ENCODE measurements at regions not wholly inside any gene's neighbourhood (a gene's known extent, or its start where the extent isn't known, plus 50 kb on each side); places are given as distances from the start of the nearest gene placed in this dataset.
"Not testable (repeated sequence)": the region's sequence is repeated elsewhere in the genome, so short reads cannot be mapped to it uniquely, and the experiment has no call there.

DNA sequence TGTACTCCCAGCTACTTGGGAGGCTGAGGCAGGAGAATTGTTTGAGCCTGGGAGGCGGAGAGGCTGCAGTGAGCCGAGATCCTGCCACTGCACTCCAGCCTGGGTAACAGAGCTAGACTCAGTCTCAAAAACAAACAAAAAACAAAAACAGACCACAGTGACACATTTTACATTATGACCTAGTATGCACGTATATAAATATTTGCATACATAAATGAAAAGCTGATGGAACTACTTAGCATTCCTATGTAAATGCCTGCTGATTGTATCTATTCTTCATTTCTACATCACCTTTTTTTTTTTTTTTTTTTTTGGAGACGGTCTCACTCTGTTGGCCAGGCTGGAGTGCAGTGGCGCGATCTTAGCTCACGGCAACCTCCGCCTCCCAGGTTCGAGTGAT, 116.6 kb upstream of the PRKX start:
- DNase-seq (ENCODE audit: low spot score); H3K36me3 Mint-ChIP-seq (ENCODE audit: low read depth); H3K27me3 Mint-ChIP-seq (ENCODE audit: low read depth); H3K27ac Mint-ChIP-seq; H3K9me3 Mint-ChIP-seq; H3K4me1 Mint-ChIP-seq (ENCODE audit: low read depth); H3K4me3 Mint-ChIP-seq (ENCODE audit: low read depth); intact Hi-C loops (cut with micrococcal nuclease): not testable (repeated sequence)

- H3K4me3 Mint-ChIP-seq (ENCODE audit: low read depth); H3K9me3 Mint-ChIP-seq; DNase-seq (ENCODE audit: low spot score); H3K27me3 Mint-ChIP-seq (ENCODE audit: low read depth); H3K27ac Mint-ChIP-seq; intact Hi-C loops (cut with micrococcal nuclease); H3K36me3 Mint-ChIP-seq (ENCODE audit: low read depth); H3K4me1 Mint-ChIP-seq (ENCODE audit: low read depth): not testable (repeated sequence)
These were observed 115.6 kb upstream of the PRKX start for GRCh38 chrX:3829041-3829531.

- intact Hi-C loops (cut with micrococcal nuclease); DNase-seq (ENCODE audit: low spot score); H3K36me3 Mint-ChIP-seq (ENCODE audit: low read depth); H3K9me3 Mint-ChIP-seq; H3K27me3 Mint-ChIP-seq (ENCODE audit: low read depth); H3K27ac Mint-ChIP-seq; H3K4me3 Mint-ChIP-seq (ENCODE audit: low read depth); H3K4me1 Mint-ChIP-seq (ENCODE audit: low read depth): not testable (repeated sequence)
These were observed 115.1 kb upstream of the PRKX start for GRCh38 chrX:3828378-3829040.

- DNase-seq (ENCODE audit: low spot score); H3K27me3 Mint-ChIP-seq (ENCODE audit: low read depth); H3K9me3 Mint-ChIP-seq; H3K4me1 Mint-ChIP-seq (ENCODE audit: low read depth); H3K4me3 Mint-ChIP-seq (ENCODE audit: low read depth); intact Hi-C loops (cut with micrococcal nuclease); H3K27ac Mint-ChIP-seq: not testable (repeated sequence)
- H3K36me3 Mint-ChIP-seq (ENCODE audit: low read depth) = peaks cover 25% of the 10 kb centered on the region
These were observed 110.6 kb upstream of the PRKX start for GRCh38 chrX:3824008-3824407.

- Mint-ChIP-seq H3K9me3 (no peaks in the 10 kb centered on the region), H3K4me3 (ENCODE audit: low read depth) (no peak overlapping the region), H3K27me3 (ENCODE audit: low read depth) (no peaks in the 10 kb centered on the region), H3K36me3 (ENCODE audit: low read depth) (peaks cover 35% of the 10 kb centered on the region), H3K4me1 (ENCODE audit: low read depth) (peaks cover 6% of the 10 kb centered on the region), H3K27ac (peak overlapping the region; percentile 12)
- DNase-seq (ENCODE audit: low spot score) = no peak
- intact Hi-C loops (cut with micrococcal nuclease) = no loop called here
These were observed 106.7 kb upstream of the PRKX start for GRCh38 chrX:3820167-3820566.

DNA sequence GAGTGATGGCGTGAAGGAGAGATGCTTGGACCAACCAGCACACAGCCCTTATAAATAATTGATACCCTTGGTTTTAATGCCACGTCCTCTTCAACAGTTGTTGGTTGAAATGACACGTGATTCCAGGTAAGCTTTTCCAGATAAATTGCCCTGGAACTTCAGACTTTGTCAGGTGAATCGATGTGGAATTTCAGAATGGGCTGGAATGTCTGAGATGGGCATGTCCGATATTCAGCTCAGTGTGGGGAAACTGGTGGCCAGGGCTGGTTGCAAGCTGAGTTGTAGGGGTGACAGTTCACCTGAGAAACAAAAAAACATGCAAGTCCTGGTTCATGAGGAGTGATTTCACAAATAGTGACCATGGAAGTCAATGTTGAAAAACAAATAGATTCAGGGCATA, 104.0 kb upstream of the PRKX start:
- H3K4me3 Mint-ChIP-seq (ENCODE audit: low read depth); intact Hi-C loops (cut with micrococcal nuclease); H3K9me3 Mint-ChIP-seq; DNase-seq (ENCODE audit: low spot score); H3K27ac Mint-ChIP-seq; H3K4me1 Mint-ChIP-seq (ENCODE audit: low read depth); H3K27me3 Mint-ChIP-seq (ENCODE audit: low read depth): not testable (repeated sequence)
- peaks cover 27% of the 10 kb centered on the region for H3K36me3 Mint-ChIP-seq (ENCODE audit: low read depth)

DNA sequence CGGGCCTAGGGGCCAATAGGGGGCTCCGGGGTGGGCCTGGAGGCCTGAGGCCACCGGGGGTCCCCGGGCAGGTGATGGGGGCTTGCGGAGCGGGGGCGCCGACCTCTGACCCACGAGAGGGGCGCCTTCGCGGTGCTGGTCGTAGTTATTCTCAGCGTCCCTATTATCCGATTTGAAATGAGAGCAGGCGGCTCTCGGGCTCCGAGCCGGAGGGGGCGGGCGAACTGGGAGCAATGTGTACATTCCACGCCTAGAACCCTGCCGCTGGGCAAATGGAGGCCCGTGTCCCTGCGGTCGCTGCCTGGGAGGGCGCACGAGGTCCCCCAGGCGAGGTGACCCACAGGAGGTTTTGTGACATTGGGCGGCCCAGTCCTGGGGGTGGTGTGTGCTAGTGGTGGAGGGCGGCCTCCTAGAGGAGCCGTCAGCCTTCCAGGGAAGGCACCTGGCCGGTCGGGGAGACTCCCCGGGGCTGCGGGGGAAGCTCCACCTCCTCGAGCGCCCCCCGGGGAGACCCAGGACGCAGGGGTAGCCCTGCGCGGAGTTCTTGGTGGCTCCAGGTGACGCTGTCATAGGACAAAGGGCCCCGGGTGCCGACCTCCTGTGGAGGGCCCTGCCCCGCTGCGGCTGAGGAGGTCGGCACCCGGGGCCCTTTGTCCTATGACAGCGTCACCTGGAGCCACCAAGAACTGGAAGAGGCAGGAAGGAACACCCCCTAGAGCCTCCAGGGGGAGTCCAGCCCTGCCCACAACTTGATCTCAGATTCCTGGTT, 102.6 kb upstream of the PRKX start:
- no peak for DNase-seq (ENCODE audit: low spot score)
- H3K27ac Mint-ChIP-seq = peak overlapping the region; percentile 58
- H3K9me3 Mint-ChIP-seq = no peaks in the 10 kb centered on the region
- intact Hi-C loops (cut with micrococcal nuclease) = no loop called here
- peaks cover 18% of the 10 kb centered on the region for H3K4me1 Mint-ChIP-seq (ENCODE audit: low read depth)
- H3K27me3 Mint-ChIP-seq (ENCODE audit: low read depth) = no peaks in the 10 kb centered on the region
- H3K4me3 Mint-ChIP-seq (ENCODE audit: low read depth) = peak overlapping the region; percentile 73
- H3K36me3 Mint-ChIP-seq (ENCODE audit: low read depth) = peaks cover 18% of the 10 kb centered on the region

- Mint-ChIP-seq H3K4me1 (ENCODE audit: low read depth) (peaks cover 15% of the 10 kb centered on the region), H3K4me3 (ENCODE audit: low read depth) (peak overlapping the region; percentile 5), H3K9me3 (no peaks in the 10 kb centered on the region), H3K36me3 (ENCODE audit: low read depth) (no peaks in the 10 kb centered on the region), H3K27ac (peak overlapping the region; percentile 66), H3K27me3 (ENCODE audit: low read depth) (peaks cover 27% of the 10 kb centered on the region)
- intact Hi-C loops (cut with micrococcal nuclease) = loop anchor here (1.0 to 2.0 kb wide), 2 partner anchors 67 to 160 kb away; no protein-coding TSS in a partner anchor
- DNase-seq (ENCODE audit: low spot score) = peak; percentile 22
These were observed 98.2 kb upstream of the PRKX start for GRCh38 chrX:3811331-3812311.

- Mint-ChIP-seq H3K27ac (no peak overlapping the region), H3K27me3 (ENCODE audit: low read depth) (peaks cover 34% of the 10 kb centered on the region), H3K36me3 (ENCODE audit: low read depth) (no peaks in the 10 kb centered on the region), H3K4me3 (ENCODE audit: low read depth) (no peak overlapping the region), H3K4me1 (ENCODE audit: low read depth) (peaks cover 15% of the 10 kb centered on the region), H3K9me3 (no peaks in the 10 kb centered on the region)
- DNase-seq (ENCODE audit: low spot score) = no peak
- intact Hi-C loops (cut with micrococcal nuclease) = no loop called here
These were observed 94.5 kb upstream of the PRKX start for GRCh38 chrX:3807906-3808305.

DNA sequence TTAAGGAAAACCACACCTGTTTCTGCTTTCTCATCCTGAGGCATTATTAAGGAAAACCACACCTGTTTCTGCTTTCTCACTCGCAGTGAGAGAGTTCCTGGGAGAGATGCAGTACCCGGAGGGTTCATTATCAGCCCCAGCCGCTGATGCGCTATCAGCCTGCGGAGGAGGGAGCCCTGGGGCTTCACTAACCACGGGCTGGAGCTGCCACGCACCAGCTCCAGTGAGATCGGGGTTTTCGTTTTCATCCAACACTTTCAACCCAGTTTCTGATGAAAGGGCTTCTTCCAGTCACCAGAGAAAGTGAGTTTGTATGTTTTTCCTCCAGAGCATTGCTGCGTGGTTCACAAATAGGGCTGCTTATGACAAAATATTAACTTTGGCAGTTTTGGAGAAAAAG, 93.2 kb upstream of the PRKX start:
- no peak for DNase-seq (ENCODE audit: low spot score)
- H3K27me3 Mint-ChIP-seq (ENCODE audit: low read depth) = peaks cover 34% of the 10 kb centered on the region
- no peaks in the 10 kb centered on the region for H3K9me3 Mint-ChIP-seq
- intact Hi-C loops (cut with micrococcal nuclease) = no loop called here
- H3K4me3 Mint-ChIP-seq (ENCODE audit: low read depth) = no peak overlapping the region
- no peak overlapping the region for H3K27ac Mint-ChIP-seq
- H3K4me1 Mint-ChIP-seq (ENCODE audit: low read depth) = peaks cover 5% of the 10 kb centered on the region
- no peaks in the 10 kb centered on the region for H3K36me3 Mint-ChIP-seq (ENCODE audit: low read depth)

DNA sequence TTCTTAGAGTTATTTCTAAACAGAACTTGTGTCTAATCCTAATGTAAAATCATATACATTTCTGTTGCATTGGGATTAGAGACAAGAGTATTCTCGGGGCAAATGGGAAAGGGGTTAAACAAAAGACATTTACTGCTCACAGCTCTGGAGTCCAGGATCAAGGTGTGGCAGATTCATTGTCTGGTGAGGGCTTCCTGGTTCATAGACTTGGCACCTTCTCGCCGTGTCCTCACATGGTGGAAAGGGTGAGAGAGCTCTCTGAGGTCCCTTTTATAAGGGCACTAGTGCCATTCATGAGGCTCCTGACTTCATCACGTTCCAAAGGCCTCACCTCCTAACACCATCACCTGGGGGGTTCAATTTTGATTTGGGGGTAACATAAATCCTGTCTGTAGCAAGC, 90.3 kb upstream of the PRKX start:
- DNase-seq (ENCODE audit: low spot score) = no peak
- Mint-ChIP-seq H3K27ac (no peak overlapping the region), H3K4me1 (ENCODE audit: low read depth) (no peaks in the 10 kb centered on the region), H3K4me3 (ENCODE audit: low read depth) (no peak overlapping the region), H3K9me3 (no peaks in the 10 kb centered on the region), H3K27me3 (ENCODE audit: low read depth) (peaks cover 28% of the 10 kb centered on the region), H3K36me3 (ENCODE audit: low read depth) (no peaks in the 10 kb centered on the region)
- intact Hi-C loops (cut with micrococcal nuclease) = no loop called here

DNA sequence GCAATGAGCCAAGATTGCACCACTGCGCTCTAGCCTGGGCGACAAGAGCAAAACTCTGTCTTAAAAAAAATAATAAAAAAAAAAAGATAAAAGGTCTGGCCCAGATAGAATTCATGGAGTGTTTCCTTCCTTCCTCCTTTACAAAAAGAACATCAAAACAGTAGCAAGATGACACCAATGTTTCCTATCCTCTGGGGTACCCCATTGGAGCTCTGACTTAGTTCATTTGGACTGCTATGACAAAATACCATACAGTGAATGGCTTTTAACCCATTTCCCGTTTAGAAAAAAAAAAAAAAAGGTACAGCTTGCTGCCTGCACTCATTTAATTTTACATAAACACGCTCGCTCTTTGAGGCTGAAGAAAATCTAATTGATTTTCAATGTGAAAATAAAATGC, 89.9 kb upstream of the PRKX start:
- no peak overlapping the region for H3K4me3 Mint-ChIP-seq (ENCODE audit: low read depth)
- no peaks in the 10 kb centered on the region for H3K4me1 Mint-ChIP-seq (ENCODE audit: low read depth)
- DNase-seq (ENCODE audit: low spot score) = no peak
- H3K36me3 Mint-ChIP-seq (ENCODE audit: low read depth) = no peaks in the 10 kb centered on the region
- intact Hi-C loops (cut with micrococcal nuclease) = no loop called here
- H3K27ac Mint-ChIP-seq = no peak overlapping the region
- peaks cover 26% of the 10 kb centered on the region for H3K27me3 Mint-ChIP-seq (ENCODE audit: low read depth)
- no peaks in the 10 kb centered on the region for H3K9me3 Mint-ChIP-seq
